HG02571 (cell line): ENCODE measurements at regions not wholly inside any gene's neighbourhood (a gene's known extent, or its start where the extent isn't known, plus 50 kb on each side); places are given as distances from the start of the nearest gene placed in this dataset.

Experiments used
- ATAC-seq: cut with Tn5 transposase; IDR thresholded peaks from one replicate; pipeline ENCODE4 v1.9.1; 2021; ENCODE audit warnings: mild to moderate bottlenecking, moderate library complexity; ENCODE audit not compliant: unreplicated experiment

GRCh38 chr15:39061952-39062464, 497.4 kb upstream of the RASGRP1 start:
- ATAC-seq = no peak

- no peak for ATAC-seq
Measured at GRCh38 chr15:39066677-39067076, 502.1 kb upstream of the RASGRP1 start.

GRCh38 chr15:39074341-39074985, 506.4 kb upstream of the THBS1 start:
- ATAC-seq = no peak

- ATAC-seq = no peak
Measured at GRCh38 chr15:39075311-39075710, 505.6 kb upstream of the THBS1 start.

- no peak for ATAC-seq
Measured at GRCh38 chr15:39075756-39076341, 505.0 kb upstream of the THBS1 start.

- ATAC-seq = no peak
Measured at GRCh38 chr15:39078026-39078425, 502.9 kb upstream of the THBS1 start.

- no peak for ATAC-seq
Measured at GRCh38 chr15:39079296-39079847, 501.5 kb upstream of the THBS1 start.

- no peak for ATAC-seq
Measured at GRCh38 chr15:39083213-39083612, 497.7 kb upstream of the THBS1 start.

GRCh38 chr15:39084674-39085530, 496.0 kb upstream of the THBS1 start:
- no peak for ATAC-seq

GRCh38 chr15:39086641-39087040, 494.2 kb upstream of the THBS1 start:
- ATAC-seq = no peak

GRCh38 chr15:39088156-39088555, 492.7 kb upstream of the THBS1 start:
- ATAC-seq = no peak

GRCh38 chr15:39092354-39092753, 488.5 kb upstream of the THBS1 start:
- ATAC-seq = no peak

- ATAC-seq = no peak
Measured at GRCh38 chr15:39092761-39093160, 488.1 kb upstream of the THBS1 start.

- ATAC-seq = no peak
Measured at GRCh38 chr15:39094116-39094515, 486.8 kb upstream of the THBS1 start.

GRCh38 chr15:39095218-39095879, 485.5 kb upstream of the THBS1 start:
- no peak for ATAC-seq

- ATAC-seq = no peak
Measured at GRCh38 chr15:39096608-39097205, 484.2 kb upstream of the THBS1 start.

- ATAC-seq = no peak
Measured at GRCh38 chr15:39099524-39099923, 481.4 kb upstream of the THBS1 start.

GRCh38 chr15:39100106-39100660, 480.7 kb upstream of the THBS1 start:
- no peak for ATAC-seq

- no peak for ATAC-seq
Measured at GRCh38 chr15:39102431-39102830, 478.4 kb upstream of the THBS1 start.

GRCh38 chr15:39106950-39107349, 473.9 kb upstream of the THBS1 start:
- no peak for ATAC-seq
